ENCODE measurements at regions not wholly inside any gene's neighbourhood (a gene's known extent, or its start where the extent isn't known, plus 50 kb on each side); places are given as distances from the start of the nearest gene placed in this dataset.

GRCh38 chr2:12321886-12322285 is 394.9 kb upstream of the TRIB2 start:
- no peak for DNase-seq (ENCODE audit: extremely low spot score in 2 of 2)
- intact Hi-C loops (cut with DNase I): no loop called here
- Histone ChIP-seq H3K27ac (no peak overlapping the region), H3K36me3 (no peaks in the 10 kb centered on the region), H3K27me3 (no peaks in the 10 kb centered on the region), H3K4me1 (peaks cover 33% of the 10 kb centered on the region), H3K9me3 (no peaks in the 10 kb centered on the region), H3K4me3 (no peak overlapping the region)
- no peak for TF ChIP-seq POLR2A (IDR thresholded peaks at IDR 0.05)
- no peak for TF ChIP-seq POLR2AphosphoS5 (IDR thresholded peaks at IDR 0.05; ENCODE audit: insufficient read depth in 1 of 2, low read depth in 1 of 2)
- no peak for TF ChIP-seq CTCF (IDR thresholded peaks at IDR 0.05)

- peaks cover 5% of the 10 kb centered on the region for H3K4me1 ChIP-seq
- intact Hi-C loops (cut with DNase I): no loop called here
These were observed 390.9 kb upstream of the TRIB2 start for GRCh38 chr2:12325806-12326205.

GRCh38 chr2:12326449-12327190 is 390.1 kb upstream of the TRIB2 start:
- no peaks in the 10 kb centered on the region for H3K27me3 ChIP-seq
- no peaks in the 10 kb centered on the region for H3K9me3 ChIP-seq
- TF ChIP-seq POLR2AphosphoS5 (IDR thresholded peaks at IDR 0.05; ENCODE audit: insufficient read depth in 1 of 2, low read depth in 1 of 2) (no peak), CTCF (IDR thresholded peaks at IDR 0.05) (no peak), POLR2A (IDR thresholded peaks at IDR 0.05) (no peak)
- no peaks in the 10 kb centered on the region for H3K36me3 ChIP-seq
- H3K4me1 ChIP-seq: no peaks in the 10 kb centered on the region
- H3K27ac ChIP-seq: no peak overlapping the region
- DNase-seq (ENCODE audit: extremely low spot score in 2 of 2): no peak
- no peak overlapping the region for H3K4me3 ChIP-seq
- intact Hi-C loops (cut with DNase I): no loop called here

More at GRCh38 chr2:12325806-12326205, 390.9 kb upstream of the TRIB2 start:
- Histone ChIP-seq H3K4me3 (no peak overlapping the region), H3K36me3 (no peaks in the 10 kb centered on the region), H3K27ac (no peak overlapping the region), H3K27me3 (no peaks in the 10 kb centered on the region), H3K9me3 (no peaks in the 10 kb centered on the region)
- TF ChIP-seq CTCF (IDR thresholded peaks at IDR 0.05) (no peak), POLR2AphosphoS5 (IDR thresholded peaks at IDR 0.05; ENCODE audit: insufficient read depth in 1 of 2, low read depth in 1 of 2) (no peak), POLR2A (IDR thresholded peaks at IDR 0.05) (no peak)
- DNase-seq (ENCODE audit: extremely low spot score in 2 of 2): no peak

GRCh38 chr2:12330916-12331315 is 385.8 kb upstream of the TRIB2 start:
- no peak overlapping the region for H3K27ac ChIP-seq
- H3K4me1 ChIP-seq: no peaks in the 10 kb centered on the region
- TF ChIP-seq POLR2AphosphoS5 (IDR thresholded peaks at IDR 0.05; ENCODE audit: insufficient read depth in 1 of 2, low read depth in 1 of 2) (no peak), CTCF (IDR thresholded peaks at IDR 0.05) (no peak), POLR2A (IDR thresholded peaks at IDR 0.05) (no peak)
- H3K36me3 ChIP-seq: no peaks in the 10 kb centered on the region
- no peak for DNase-seq (ENCODE audit: extremely low spot score in 2 of 2)
- H3K9me3 ChIP-seq: no peaks in the 10 kb centered on the region
- no peaks in the 10 kb centered on the region for H3K27me3 ChIP-seq
- no peak overlapping the region for H3K4me3 ChIP-seq
- intact Hi-C loops (cut with DNase I): loop anchor here (5.0 kb wide), 1 partner anchor 89 kb away; no protein-coding TSS in a partner anchor

- TF ChIP-seq POLR2A (IDR thresholded peaks at IDR 0.05): no peak
- TF ChIP-seq POLR2AphosphoS5 (IDR thresholded peaks at IDR 0.05; ENCODE audit: insufficient read depth in 1 of 2, low read depth in 1 of 2): no peak
- TF ChIP-seq CTCF (IDR thresholded peaks at IDR 0.05): no peak
- Histone ChIP-seq H3K27ac (no peak overlapping the region), H3K36me3 (no peaks in the 10 kb centered on the region), H3K4me3 (no peak overlapping the region), H3K4me1 (no peaks in the 10 kb centered on the region), H3K9me3 (no peaks in the 10 kb centered on the region), H3K27me3 (no peaks in the 10 kb centered on the region)
- intact Hi-C loops (cut with DNase I): loop anchor here (5.0 kb wide), 1 partner anchor 89 kb away; no protein-coding TSS in a partner anchor
- DNase-seq (ENCODE audit: extremely low spot score in 2 of 2): no peak
These were observed 385.0 kb upstream of the TRIB2 start for GRCh38 chr2:12331698-12332097.
